ENCODE measurements at regions not wholly inside any gene's neighbourhood (a gene's known extent, or its start where the extent isn't known, plus 50 kb on each side); places are given as distances from the start of the nearest gene placed in this dataset.

DNA sequence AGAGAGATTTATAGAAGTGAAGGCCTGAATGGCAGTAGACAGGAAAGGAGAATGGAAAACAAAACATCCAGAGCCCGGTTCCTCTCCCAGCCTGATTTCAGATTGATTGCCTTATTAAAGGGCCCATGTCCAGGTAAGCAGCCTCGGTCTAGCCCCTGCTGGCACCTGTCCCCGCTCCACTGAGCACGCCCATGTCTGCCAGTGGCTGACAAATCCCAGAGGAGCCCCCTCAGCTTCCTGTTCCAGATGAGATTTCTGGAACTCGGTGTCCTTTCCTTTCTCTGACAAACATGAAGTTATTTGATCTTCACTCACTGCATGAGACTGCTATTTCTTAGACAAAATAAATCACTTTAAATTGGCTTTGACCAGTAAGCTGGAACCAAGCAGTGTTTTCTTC lies 187.0 kb upstream of the ADCY2 start:
- TF ChIP-seq, protein P1, sequence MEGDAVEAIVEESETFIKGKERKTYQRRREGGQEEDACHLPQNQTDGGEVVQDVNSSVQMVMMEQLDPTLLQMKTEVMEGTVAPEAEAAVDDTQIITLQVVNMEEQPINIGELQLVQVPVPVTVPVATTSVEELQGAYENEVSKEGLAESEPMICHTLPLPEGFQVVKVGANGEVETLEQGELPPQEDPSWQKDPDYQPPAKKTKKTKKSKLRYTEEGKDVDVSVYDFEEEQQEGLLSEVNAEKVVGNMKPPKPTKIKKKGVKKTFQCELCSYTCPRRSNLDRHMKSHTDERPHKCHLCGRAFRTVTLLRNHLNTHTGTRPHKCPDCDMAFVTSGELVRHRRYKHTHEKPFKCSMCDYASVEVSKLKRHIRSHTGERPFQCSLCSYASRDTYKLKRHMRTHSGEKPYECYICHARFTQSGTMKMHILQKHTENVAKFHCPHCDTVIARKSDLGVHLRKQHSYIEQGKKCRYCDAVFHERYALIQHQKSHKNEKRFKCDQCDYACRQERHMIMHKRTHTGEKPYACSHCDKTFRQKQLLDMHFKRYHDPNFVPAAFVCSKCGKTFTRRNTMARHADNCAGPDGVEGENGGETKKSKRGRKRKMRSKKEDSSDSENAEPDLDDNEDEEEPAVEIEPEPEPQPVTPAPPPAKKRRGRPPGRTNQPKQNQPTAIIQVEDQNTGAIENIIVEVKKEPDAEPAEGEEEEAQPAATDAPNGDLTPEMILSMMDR (IDR thresholded peaks at IDR 0.05; ENCODE audit: poor library complexity) = no peak
- no peak for TF ChIP-seq EZH2 (IDR thresholded peaks at IDR 0.05; ENCODE audit: borderline replicate concordance)
